Upper lobe of left lung (tissue), 4 donors: ENCODE measurements at regions not wholly inside any gene's neighbourhood (a gene's known extent, or its start where the extent isn't known, plus 50 kb on each side); places are given as distances from the start of the nearest gene placed in this dataset.

ENCODE experiments used
- CTCF ChIP-seq, 6 experiments: fragments of 450-650 bp in 4 of 6; fragments of 200-600 bp in 2 of 6; sonication (generic) in 2 of 6; IDR thresholded peaks; one replicate each; pipeline ENCODE4 v1.5.1; 2016 to 2019; ENCODE audit warnings: antibody characterized with exemption in 6 of 6
- POLR2AphosphoS5 ChIP-seq, 2 donors: sonication (generic); formaldehyde crosslinking; IDR thresholded peaks; one replicate each; pipeline ENCODE4 v1.5.1; 2017; ENCODE audit warnings: antibody characterized with exemption in 2 of 2

DNA sequence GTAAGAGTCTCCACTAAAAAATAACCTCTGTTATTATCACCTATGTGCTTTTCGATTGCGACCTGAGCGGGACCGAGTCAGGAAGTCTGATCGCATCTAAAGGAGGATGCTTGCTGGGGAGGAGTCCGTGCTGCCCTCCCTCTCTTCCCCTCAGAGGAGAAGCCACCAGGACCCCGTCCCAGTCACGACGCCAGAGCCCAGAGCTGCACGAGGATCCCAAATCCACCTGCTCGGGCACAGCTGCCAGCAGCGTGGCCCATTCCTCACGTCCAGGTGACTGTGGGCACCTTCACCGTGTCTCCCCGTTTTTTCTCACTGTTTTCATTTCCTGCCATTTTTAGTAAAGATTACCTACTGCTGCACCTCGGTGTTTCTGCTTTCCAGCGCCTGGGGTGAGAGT, 390.3 kb downstream of the BRD1 start:
- TF ChIP-seq POLR2AphosphoS5 (IDR thresholded peaks at IDR 0.05): no peak
- no peak for TF ChIP-seq CTCF (IDR thresholded peaks at IDR 0.05)
